HG02943 (cell line): ENCODE measurements at regions not wholly inside any gene's neighbourhood (a gene's known extent, or its start where the extent isn't known, plus 50 kb on each side); places are given as distances from the start of the nearest gene placed in this dataset.
"Not testable (repeated sequence)": the region's sequence is repeated elsewhere in the genome, so short reads cannot be mapped to it uniquely, and the experiment has no call there.

Experiments used
- ATAC-seq: cut with Tn5 transposase; IDR thresholded peaks from one replicate; pipeline ENCODE4 v1.9.1; 2021; ENCODE audit warnings: mild to moderate bottlenecking, low read depth, moderate library complexity; ENCODE audit not compliant: unreplicated experiment

GRCh38 chr5:18496041-18496440 is 861.8 kb downstream of the TAF11L14 start:
- no peak for ATAC-seq

- no peak for ATAC-seq
Measured at GRCh38 chr5:18497089-18497488, 862.8 kb downstream of the TAF11L14 start.

DNA sequence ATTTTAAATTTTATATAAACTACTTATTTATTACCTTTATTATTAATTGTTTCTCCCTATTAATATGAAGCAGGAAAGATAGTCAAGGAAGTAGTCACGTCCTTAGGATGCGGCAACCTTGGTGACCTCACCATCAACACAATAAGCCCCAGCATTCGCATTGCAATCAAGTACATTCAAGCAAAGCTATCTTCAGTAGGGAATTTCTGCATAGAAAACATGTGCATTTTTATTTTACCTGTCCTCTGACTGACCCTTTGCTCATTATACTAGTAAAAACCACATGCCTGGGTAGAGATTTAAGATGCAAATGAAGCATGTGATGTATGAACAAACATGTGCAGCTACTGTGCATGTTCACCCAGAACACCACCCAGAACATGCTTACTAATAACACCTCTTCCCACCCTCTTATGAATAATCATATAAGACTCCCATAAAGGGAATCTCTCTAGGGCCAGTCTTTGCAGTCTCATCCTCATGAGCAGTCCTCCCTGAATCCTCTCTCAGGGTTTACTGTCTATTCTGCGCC is 869.6 kb downstream of the TAF11L14 start:
- no peak for ATAC-seq

DNA sequence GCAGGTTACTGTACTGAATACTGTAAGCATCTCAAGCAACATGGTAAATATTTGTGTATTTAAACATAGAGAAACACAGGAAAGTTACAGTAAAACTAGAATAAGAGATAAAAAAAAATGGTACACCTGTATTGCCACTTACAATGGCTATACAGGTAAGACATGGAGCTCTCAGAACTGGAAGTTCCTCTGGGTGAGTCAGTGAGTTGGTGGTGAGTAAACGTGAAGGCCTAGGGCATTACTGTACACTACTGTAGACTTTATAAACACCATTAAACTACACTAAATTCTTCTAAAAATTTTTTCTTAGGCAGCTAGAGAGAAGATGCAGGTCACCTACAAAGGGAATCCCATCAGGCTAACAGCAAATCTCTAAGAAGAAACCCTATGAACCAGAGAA is 872.9 kb downstream of the TAF11L14 start:
- no peak for ATAC-seq

DNA sequence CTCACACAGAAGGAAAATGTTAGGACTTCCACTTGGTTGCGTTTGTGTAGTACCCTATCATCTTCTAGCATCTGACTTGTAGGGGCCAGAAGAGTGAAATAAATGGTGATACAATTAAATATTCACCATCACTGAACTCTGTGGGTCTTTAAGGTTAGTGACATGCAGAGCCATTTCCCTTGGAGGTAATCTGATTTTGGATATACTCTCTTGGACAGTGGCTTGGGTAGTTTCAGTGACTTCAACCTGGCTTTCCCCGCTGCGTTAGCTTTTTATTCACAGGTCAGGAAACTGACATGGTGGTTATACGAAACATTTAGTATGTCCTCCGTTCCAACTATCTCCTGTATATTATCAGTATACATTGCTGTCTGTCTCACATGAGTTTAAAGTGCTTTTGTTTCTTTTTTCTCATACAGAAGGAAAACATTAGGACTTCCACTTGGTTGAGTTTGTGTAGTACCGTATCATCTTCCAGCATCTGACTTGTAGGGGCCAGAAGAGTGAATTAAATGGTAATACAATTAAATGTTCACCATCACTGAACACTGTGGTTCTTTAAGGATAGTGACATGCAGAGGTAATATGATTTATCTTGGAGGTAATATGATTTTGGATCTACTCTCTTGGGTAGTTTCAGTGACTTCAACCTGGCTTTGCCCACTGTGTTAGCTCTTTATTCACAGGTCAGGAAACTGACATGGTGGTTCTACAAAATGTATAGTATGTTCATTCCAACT is 883.6 kb downstream of the TAF11L14 start:
- no peak for ATAC-seq

GRCh38 chr5:18523380-18523779 is 889.1 kb downstream of the TAF11L14 start:
- ATAC-seq = no peak

GRCh38 chr5:18526792-18527405 is 892.6 kb downstream of the TAF11L14 start:
- no peak for ATAC-seq

DNA sequence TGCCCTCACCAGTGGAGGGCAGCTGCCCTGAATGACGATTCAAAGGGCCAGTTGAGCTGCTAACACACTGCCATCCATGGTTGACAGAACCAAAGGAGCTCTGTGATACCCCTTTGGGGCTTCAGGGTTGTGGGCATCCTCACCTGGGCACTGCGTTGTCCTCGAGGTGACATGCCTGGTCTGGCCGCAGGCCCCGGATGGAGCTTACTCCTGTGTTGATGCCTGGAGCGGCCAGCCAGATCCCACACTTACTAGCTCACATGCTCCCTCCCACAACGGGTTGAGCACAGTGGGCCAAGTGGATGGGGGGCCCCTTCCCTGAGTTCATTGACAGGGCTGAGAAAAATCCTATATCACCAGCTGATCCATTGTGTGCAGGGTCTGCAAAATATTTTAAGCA is 898.9 kb downstream of the TAF11L14 start:
- ATAC-seq = no peak

- no peak for ATAC-seq
Measured at GRCh38 chr5:18534119-18534518, 899.9 kb downstream of the TAF11L14 start.

GRCh38 chr5:18535753-18536152 is 901.5 kb downstream of the TAF11L14 start:
- not testable (repeated sequence) for ATAC-seq

- no peak for ATAC-seq
Measured at GRCh38 chr5:18544421-18544820, 910.2 kb downstream of the TAF11L14 start.

GRCh38 chr5:18546591-18546990 is 912.3 kb downstream of the TAF11L14 start:
- no peak for ATAC-seq

- no peak for ATAC-seq
Measured at GRCh38 chr5:18551716-18552115, 917.5 kb downstream of the TAF11L14 start.

GRCh38 chr5:18553269-18553668 is 919.0 kb downstream of the TAF11L14 start:
- ATAC-seq = no peak

GRCh38 chr5:18560602-18561001 is 926.3 kb downstream of the TAF11L14 start:
- ATAC-seq = no peak

- no peak for ATAC-seq
Measured at GRCh38 chr5:18563853-18564252, 929.6 kb downstream of the TAF11L14 start.

DNA sequence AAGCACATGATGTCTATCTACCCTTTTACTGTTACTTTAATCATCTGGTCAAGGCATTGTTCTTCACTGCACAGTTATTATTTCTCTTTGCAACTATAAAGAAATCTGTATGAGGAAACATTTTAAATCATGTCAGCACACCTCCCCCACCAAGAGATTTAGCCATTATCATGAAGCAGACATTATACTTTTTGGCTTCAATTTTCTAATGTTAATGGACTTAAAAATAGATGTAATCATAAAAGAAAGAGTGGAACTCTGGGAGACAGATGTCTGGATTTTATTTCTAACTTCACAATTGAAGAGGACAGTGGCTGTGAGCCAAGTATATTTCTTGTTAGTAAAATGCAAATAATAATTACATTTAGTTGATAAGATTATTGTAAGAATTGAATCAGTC is 932.4 kb downstream of the TAF11L14 start:
- ATAC-seq = no peak

DNA sequence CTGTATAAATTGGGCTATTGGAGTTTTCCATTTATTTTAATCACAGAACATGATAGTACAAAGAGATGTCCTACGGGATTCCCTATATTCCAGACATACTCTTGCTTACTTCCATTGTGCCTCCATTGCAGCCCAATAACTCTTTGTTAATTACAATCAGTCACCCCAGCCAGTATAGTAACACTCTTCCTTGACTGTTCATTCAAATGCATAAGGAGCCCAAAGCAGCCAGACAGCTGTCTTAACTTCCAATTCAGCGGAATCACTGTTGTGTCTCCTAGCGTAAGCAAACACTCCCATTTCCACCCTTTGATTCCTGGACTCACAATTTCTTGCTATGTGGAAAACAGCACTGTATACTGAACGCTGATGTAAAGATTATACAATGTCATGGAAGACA is 942.3 kb downstream of the TAF11L14 start:
- ATAC-seq = no peak

DNA sequence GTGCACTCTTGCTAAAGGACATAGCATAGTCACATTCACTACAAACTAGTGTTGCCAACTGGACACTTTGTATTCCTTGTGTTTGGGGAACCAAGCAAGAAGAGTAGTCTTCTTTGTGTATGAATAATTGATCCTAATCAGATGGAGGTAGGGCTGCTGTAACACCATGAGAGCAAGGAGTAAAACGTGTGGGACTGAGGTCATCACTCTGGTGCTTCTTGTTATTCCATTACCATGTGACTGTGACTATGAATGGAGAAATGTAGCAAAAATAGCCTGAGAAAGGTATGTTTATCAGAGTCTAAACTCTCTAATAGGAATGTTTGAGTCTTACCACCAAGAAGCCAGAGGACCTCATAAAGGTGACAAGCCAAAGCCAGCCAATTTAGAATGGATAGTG is 966.9 kb downstream of the TAF11L14 start:
- no peak for ATAC-seq

GRCh38 chr5:18602402-18602801 is 968.1 kb downstream of the TAF11L14 start:
- ATAC-seq = no peak

DNA sequence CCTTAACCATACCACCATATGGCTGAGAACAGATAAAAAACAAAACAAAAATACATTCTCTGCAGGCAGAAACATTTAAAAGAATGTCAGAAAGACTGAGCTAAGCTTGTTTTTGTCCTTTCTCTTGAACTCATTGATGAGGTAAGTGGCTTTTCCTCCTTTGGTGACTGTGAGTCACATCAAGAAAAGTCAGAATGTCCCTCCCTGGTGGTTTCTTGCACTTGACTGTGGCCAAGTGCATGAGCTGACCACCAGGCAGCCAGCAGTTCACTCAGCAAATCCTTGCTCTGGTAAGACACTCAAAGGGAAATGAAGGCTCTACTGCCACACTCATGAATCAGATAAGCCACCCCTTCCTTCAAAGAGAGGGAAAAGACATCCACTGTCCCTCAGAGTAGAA is 970.9 kb downstream of the TAF11L14 start:
- ATAC-seq = no peak

- no peak for ATAC-seq
Measured at GRCh38 chr5:18607570-18607969, 973.3 kb downstream of the TAF11L14 start.
